Spleen (tissue), 11 donors: ENCODE measurements at regions not wholly inside any gene's neighbourhood (a gene's known extent, or its start where the extent isn't known, plus 50 kb on each side); places are given as distances from the start of the nearest gene placed in this dataset.

Experiments
- DNase-seq: peaks from one replicate; pipeline ENCODE4 v3.0.0-alpha.2; 2020
- H3K27ac ChIP-seq, 8 donors: fragments of 200-600 bp; sonication (generic) in 7 of 8; 1 replicate in 4 of 8; 2 replicates in 4 of 8; pipeline versions ENCODE4 v1.5.0 to v1.8.0; 2016 to 2021; ENCODE audit warnings: inconsistent platforms in 4 of 8, mild to moderate bottlenecking in 4 of 8, moderate library complexity in 1 of 8
- H3K27me3 ChIP-seq, 7 donors: fragments of 200-600 bp; sonication (generic) in 6 of 7; replicated peaks in 1 of 7; 1 replicate in 4 of 7; 2 replicates in 3 of 7; pipeline versions ENCODE4 v1.5.0 to v1.8.0; 2016 to 2021; ENCODE audit warnings: inconsistent platforms in 3 of 7, mild to moderate bottlenecking in 1 of 7
- H3K36me3 ChIP-seq, 6 donors: fragments of 200-600 bp; sonication (generic) in 5 of 6; 1 replicate in 4 of 6; 2 replicates in 2 of 6; pipeline versions ENCODE4 v1.5.0 to v1.8.0; 2016 to 2021; ENCODE audit warnings: inconsistent platforms in 2 of 6
- H3K4me1 ChIP-seq, 6 donors: fragments of 200-600 bp; sonication (generic) in 5 of 6; 1 replicate in 3 of 6; 2 replicates in 3 of 6; pipeline versions ENCODE4 v1.5.0 to v1.8.0; 2016 to 2021; ENCODE audit warnings: inconsistent platforms in 3 of 6
- H3K4me3 ChIP-seq, 8 donors: fragments of 200-600 bp; sonication (generic) in 7 of 8; 1 replicate in 4 of 8; 2 replicates in 4 of 8; pipeline versions ENCODE4 v1.5.0 to v1.8.0; 2016 to 2021; ENCODE audit warnings: inconsistent platforms in 4 of 8, mild to moderate bottlenecking in 4 of 8, moderate library complexity in 2 of 8
- H3K9me3 ChIP-seq, 8 donors: fragments of 200-600 bp; sonication (generic) in 7 of 8; 1 replicate in 4 of 8; 2 replicates in 4 of 8; pipeline versions ENCODE4 v1.5.0 to v1.8.0; 2016 to 2021; ENCODE audit warnings: inconsistent platforms in 4 of 8
- CTCF ChIP-seq, 11 experiments: fragments of 200-600 bp in 7 of 11; fragments of 450-650 bp in 4 of 11; sonication (generic) in 4 of 11; IDR thresholded peaks in 8 of 11; conservative IDR thresholded peaks in 3 of 11; 1 replicate in 7 of 11; 2 replicates in 4 of 11; pipeline versions ENCODE4 v1.4.0 to v1.8.0; 2016 to 2021; ENCODE audit warnings: antibody characterized with exemption in 11 of 11, inconsistent platforms in 4 of 11, mild to moderate bottlenecking in 1 of 11
- POLR2A ChIP-seq, 3 donors: fragments of 450-650 bp; IDR thresholded peaks; one replicate each; pipeline ENCODE4 v1.5.1; 2017; ENCODE audit warnings: antibody characterized with exemption in 3 of 3, mild to moderate bottlenecking in 1 of 3
- POLR2AphosphoS5 ChIP-seq, 3 donors: sonication (generic); formaldehyde crosslinking; IDR thresholded peaks; one replicate each; pipeline ENCODE4 v1.5.1; 2017; ENCODE audit warnings: antibody characterized with exemption in 3 of 3
- WGBS, 5 donors: extraction: QIAGEN DNeasy Blood & Tissue Kit in 3 of 5; methylation state at CpG; one replicate each; pipeline versions ENCODE4 v1.1.5 to v1.1.7; 2013 to 2018; 5-methylcytosine and 5-hydroxymethylcytosine counted together
- intact Hi-C: fragments of 100-400 bp; cut with DNase I; formaldehyde crosslinking; loops from one replicate; pipeline ENCODE4 v1.15.0; 2023; ENCODE audit warnings: low total_unique reads
- donor health status: healthy with polysubstance abuse.
- donor health status: DM: no; HTN: no; CAD: no; lungs with moderate emphysema.
- donor health status: DM: no; HTN: no; CAD: no.
- donor health status: Bipolar disorder and iron deficiency.
- donor health status: healthy.
- donor health status: DM: no; HTN: no; CAD: no.
- donor health status: DM: yes; HTN: yes; CAD: no.

DNA sequence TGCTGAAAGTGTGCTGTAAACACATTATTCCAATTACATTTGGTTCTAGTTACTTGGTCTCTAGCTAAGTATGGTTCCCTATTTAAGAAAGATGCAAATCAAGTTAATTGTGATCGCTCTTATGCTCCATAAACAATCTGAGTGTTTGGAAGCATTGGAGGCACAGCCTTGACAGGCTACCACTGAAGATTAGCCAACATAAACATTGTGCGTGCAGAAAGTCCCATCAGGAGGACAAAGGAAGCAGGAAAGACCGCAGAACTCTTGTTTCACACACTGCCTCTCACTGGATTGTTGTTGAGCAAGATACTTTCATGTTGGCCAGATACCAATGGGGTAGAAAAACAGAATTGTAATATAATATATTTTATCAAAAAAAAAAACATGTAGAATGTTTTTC lies 814.4 kb downstream of the EFNB2 start:
- DNase-seq: no peak
- Histone ChIP-seq H3K9me3 (peaks cover 0 to 9% (median 0%) of the 10 kb centered on the region in 8 donors), H3K4me1 (no peaks in the 10 kb centered on the region), H3K4me3 (no peak overlapping the region), H3K27ac (no peak overlapping the region), H3K27me3 (no peaks in the 10 kb centered on the region), H3K36me3 (no peaks in the 10 kb centered on the region)
- intact Hi-C loops: no loop called here
- WGBS, 5 donors: 58 to 81% (median 72%) methylated on average over 3 of the region's 3 CpGs
- TF ChIP-seq POLR2A (IDR thresholded peaks at IDR 0.05): no peak
- no peak for TF ChIP-seq POLR2AphosphoS5 (IDR thresholded peaks at IDR 0.05)
- TF ChIP-seq CTCF (IDR thresholded peaks at IDR 0.05 in 8 of 11, conservative IDR thresholded peaks at IDR 0.05 in 3 of 11): no peak

- H3K27me3 ChIP-seq: no peaks in the 10 kb centered on the region
- peaks cover 0 to 5% (median 0%) of the 10 kb centered on the region in 8 donors for H3K9me3 ChIP-seq
- intact Hi-C loops: no loop called here
- TF ChIP-seq POLR2AphosphoS5 (IDR thresholded peaks at IDR 0.05): no peak
- no peak for TF ChIP-seq CTCF (IDR thresholded peaks at IDR 0.05 in 8 of 11, conservative IDR thresholded peaks at IDR 0.05 in 3 of 11)
- TF ChIP-seq POLR2A (IDR thresholded peaks at IDR 0.05): no peak
- no peak overlapping the region for H3K4me3 ChIP-seq
- no peak for DNase-seq
- WGBS, 5 donors: 82 to 92% (median 87%) methylated on average over 6 of the region's 6 CpGs
- no peaks in the 10 kb centered on the region for H3K36me3 ChIP-seq
- H3K4me1 ChIP-seq: no peaks in the 10 kb centered on the region
- no peak overlapping the region for H3K27ac ChIP-seq
These were observed 815.6 kb downstream of the EFNB2 start for GRCh38 chr13:105719859-105720258.

- no peak for DNase-seq
- Histone ChIP-seq H3K36me3 (no peaks in the 10 kb centered on the region), H3K4me1 (no peaks in the 10 kb centered on the region), H3K27me3 (no peaks in the 10 kb centered on the region), H3K4me3 (no peak overlapping the region), H3K27ac (no peak overlapping the region), H3K9me3 (peaks cover 0 to 2% (median 0%) of the 10 kb centered on the region in 8 donors)
- intact Hi-C loops: no loop called here
- no peak for TF ChIP-seq CTCF (IDR thresholded peaks at IDR 0.05 in 8 of 11, conservative IDR thresholded peaks at IDR 0.05 in 3 of 11)
- 84 to 88% (median 87%) methylated on average over 3 of the region's 3 CpGs for WGBS, 5 donors
These were observed 826.3 kb downstream of the EFNB2 start for GRCh38 chr13:105709181-105709580.

DNA sequence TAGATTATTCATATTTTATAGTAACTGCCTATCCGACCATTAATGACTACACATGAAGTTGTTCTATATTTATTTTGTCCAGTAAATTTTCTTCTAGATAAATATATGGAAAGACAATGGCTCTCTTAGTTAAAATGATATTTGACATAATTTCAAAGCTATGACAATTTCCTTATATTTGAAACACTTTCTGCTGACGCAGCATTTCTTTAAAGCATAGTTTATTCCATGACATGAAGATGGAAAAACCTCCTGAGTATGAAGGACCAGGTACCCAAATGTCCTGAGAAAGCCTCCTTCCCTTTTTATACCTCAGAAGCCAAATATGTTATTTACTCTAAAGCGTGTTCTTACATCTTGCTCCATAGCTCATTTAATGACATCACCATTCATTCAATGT lies 831.6 kb downstream of the EFNB2 start:
- 83 to 93% (median 87%) methylated on average over 3 of the region's 3 CpGs for WGBS, 5 donors
- Histone ChIP-seq H3K27ac (no peak overlapping the region), H3K36me3 (no peaks in the 10 kb centered on the region), H3K9me3 (peaks cover 0 to 10% (median 0%) of the 10 kb centered on the region in 8 donors), H3K4me1 (no peaks in the 10 kb centered on the region), H3K4me3 (no peak overlapping the region), H3K27me3 (no peaks in the 10 kb centered on the region)
- DNase-seq: no peak
- no peak for TF ChIP-seq CTCF (IDR thresholded peaks at IDR 0.05 in 8 of 11, conservative IDR thresholded peaks at IDR 0.05 in 3 of 11)
- no peak for TF ChIP-seq POLR2A (IDR thresholded peaks at IDR 0.05)
- no peak for TF ChIP-seq POLR2AphosphoS5 (IDR thresholded peaks at IDR 0.05)
- intact Hi-C loops: no loop called here
